ENCODE measurements at regions not wholly inside any gene's neighbourhood (a gene's known extent, or its start where the extent isn't known, plus 50 kb on each side); places are given as distances from the start of the nearest gene placed in this dataset.
"Not testable (repeated sequence)": the region's sequence is repeated elsewhere in the genome, so short reads cannot be mapped to it uniquely, and the experiment has no call there.

- not testable (repeated sequence) for TF ChIP-seq CTCF (conservative IDR thresholded peaks at IDR 0.05; ENCODE audit: low read depth, low read length); EZH2 (IDR thresholded peaks at IDR 0.05; ENCODE audit: borderline replicate concordance, low read depth, low read length, poor library complexity, severe bottlenecking)
Measured at GRCh38 chr3:94846251-94846650, 783.4 kb downstream of the NSUN3 start.

Measured in A673 (cell line).